ENCODE measurements at regions not wholly inside any gene's neighbourhood (a gene's known extent, or its start where the extent isn't known, plus 50 kb on each side); places are given as distances from the start of the nearest gene placed in this dataset.

DNA sequence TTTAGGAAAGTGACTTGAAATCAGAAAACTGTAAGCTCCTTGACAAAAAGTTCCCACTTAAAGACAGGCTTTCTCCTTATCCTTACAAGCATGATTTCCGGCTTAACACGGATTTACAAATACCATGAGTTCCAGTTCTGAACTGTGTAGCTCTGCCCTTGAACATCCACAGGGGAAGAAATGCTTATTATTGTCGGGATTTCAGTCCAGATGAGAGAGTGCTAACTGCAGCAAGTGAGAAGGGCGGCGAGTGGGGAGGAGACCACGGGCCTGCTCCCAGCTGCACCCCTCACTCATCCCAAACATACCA lies 73.1 kb downstream of the LRRC30 start:
- DNase-seq (ENCODE audit: low read depth) = no peak
- TF ChIP-seq, protein P1, sequence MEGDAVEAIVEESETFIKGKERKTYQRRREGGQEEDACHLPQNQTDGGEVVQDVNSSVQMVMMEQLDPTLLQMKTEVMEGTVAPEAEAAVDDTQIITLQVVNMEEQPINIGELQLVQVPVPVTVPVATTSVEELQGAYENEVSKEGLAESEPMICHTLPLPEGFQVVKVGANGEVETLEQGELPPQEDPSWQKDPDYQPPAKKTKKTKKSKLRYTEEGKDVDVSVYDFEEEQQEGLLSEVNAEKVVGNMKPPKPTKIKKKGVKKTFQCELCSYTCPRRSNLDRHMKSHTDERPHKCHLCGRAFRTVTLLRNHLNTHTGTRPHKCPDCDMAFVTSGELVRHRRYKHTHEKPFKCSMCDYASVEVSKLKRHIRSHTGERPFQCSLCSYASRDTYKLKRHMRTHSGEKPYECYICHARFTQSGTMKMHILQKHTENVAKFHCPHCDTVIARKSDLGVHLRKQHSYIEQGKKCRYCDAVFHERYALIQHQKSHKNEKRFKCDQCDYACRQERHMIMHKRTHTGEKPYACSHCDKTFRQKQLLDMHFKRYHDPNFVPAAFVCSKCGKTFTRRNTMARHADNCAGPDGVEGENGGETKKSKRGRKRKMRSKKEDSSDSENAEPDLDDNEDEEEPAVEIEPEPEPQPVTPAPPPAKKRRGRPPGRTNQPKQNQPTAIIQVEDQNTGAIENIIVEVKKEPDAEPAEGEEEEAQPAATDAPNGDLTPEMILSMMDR (IDR thresholded peaks at IDR 0.05; ENCODE audit: insufficient read depth, low read length, poor library complexity, severe bottlenecking) = no peak
- H3K4me3 ChIP-seq (ENCODE audit: low read depth, low read length) = no peak overlapping the region
- H3K36me3 ChIP-seq (ENCODE audit: control insufficient read depth, insufficient read depth, low read length) = no peaks in the 10 kb centered on the region
- H3K27me3 ChIP-seq (ENCODE audit: control insufficient read depth, insufficient read depth, low read length) = no peaks in the 10 kb centered on the region

- TF ChIP-seq, protein P1 (IDR thresholded peaks at IDR 0.05; ENCODE audit: insufficient read depth, low read length, poor library complexity, severe bottlenecking) = no peak
- no peak for DNase-seq (ENCODE audit: low read depth)
- Histone ChIP-seq H3K4me3 (ENCODE audit: low read depth, low read length) (no peak overlapping the region), H3K36me3 (ENCODE audit: control insufficient read depth, insufficient read depth, low read length) (no peaks in the 10 kb centered on the region), H3K27me3 (ENCODE audit: control insufficient read depth, insufficient read depth, low read length) (no peaks in the 10 kb centered on the region)
Measured at GRCh38 chr18:7305416-7305815, 74.5 kb downstream of the LRRC30 start.

DNA sequence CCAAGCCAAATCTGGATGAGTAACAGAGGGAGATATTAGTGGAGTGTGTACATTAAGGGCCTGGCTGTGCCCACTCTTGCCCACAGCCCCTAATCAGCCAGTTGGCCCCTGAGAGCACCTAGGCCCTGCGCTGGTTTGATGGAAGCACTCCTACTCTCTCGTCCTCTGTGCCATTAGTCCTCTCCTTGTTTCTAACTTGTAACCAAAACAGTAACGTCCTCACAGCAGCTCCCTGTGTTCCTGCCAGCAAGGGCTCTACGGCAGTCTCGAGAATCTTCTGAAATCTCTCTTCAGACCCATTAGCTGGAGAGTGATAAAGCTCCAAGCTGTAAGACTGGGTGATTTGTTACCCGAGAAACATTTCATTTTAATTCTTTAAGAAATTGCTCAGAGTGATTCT lies 76.1 kb downstream of the LRRC30 start:
- TF ChIP-seq, protein P1 (IDR thresholded peaks at IDR 0.05; ENCODE audit: insufficient read depth, low read length, poor library complexity, severe bottlenecking) = no peak
- Histone ChIP-seq H3K36me3 (ENCODE audit: control insufficient read depth, insufficient read depth, low read length) (no peaks in the 10 kb centered on the region), H3K27me3 (ENCODE audit: control insufficient read depth, insufficient read depth, low read length) (no peaks in the 10 kb centered on the region), H3K4me3 (ENCODE audit: low read depth, low read length) (no peak overlapping the region)
- DNase-seq (ENCODE audit: low read depth) = no peak

DNA sequence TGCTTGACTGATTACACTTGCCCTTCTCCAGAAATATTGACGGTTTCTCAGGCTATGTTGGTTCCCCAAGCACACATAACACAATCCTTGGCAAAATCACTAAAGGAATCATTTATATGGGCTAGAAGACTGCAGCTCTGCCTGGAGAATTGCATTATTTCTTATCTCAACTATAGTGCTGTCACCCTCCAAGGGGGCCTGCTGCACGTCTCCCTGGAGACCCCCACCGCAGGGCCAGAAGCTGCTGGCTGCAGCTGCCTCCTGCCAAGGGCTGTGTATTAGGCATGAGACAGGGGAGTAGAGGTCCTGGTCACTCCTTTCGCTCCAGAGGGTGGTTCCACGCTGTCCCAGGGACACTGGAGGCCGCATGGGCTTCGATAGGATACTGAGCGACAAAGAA lies 76.6 kb downstream of the LRRC30 start:
- Histone ChIP-seq H3K27me3 (ENCODE audit: control insufficient read depth, insufficient read depth, low read length) (no peaks in the 10 kb centered on the region), H3K4me3 (ENCODE audit: low read depth, low read length) (no peak overlapping the region), H3K36me3 (ENCODE audit: control insufficient read depth, insufficient read depth, low read length) (no peaks in the 10 kb centered on the region)
- no peak for DNase-seq (ENCODE audit: low read depth)
- TF ChIP-seq, protein P1 (IDR thresholded peaks at IDR 0.05; ENCODE audit: insufficient read depth, low read length, poor library complexity, severe bottlenecking) = no peak

DNA sequence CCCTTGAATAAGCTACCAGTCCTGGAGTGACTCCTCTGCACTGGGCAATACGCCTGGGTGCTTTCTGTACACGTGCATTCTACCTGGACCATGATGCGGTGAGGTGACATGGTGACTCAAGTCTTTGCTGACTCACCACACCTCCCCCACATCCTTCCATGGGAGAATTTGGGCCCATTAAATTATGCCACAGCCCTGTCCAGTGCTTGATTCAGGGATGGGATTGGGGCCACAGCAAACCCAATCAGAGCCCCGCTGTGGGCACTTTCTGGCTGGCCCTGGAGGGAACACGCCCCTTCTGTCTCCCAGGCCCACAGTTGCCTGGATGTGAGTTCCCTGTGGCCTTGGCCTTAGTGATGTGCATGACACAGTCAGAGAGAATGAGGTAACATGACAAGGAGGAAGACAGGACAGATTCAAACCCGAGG lies 86.9 kb downstream of the LRRC30 start:
- TF ChIP-seq, protein P1 (IDR thresholded peaks at IDR 0.05; ENCODE audit: insufficient read depth, low read length, poor library complexity, severe bottlenecking) = no peak
- H3K36me3 ChIP-seq (ENCODE audit: control insufficient read depth, insufficient read depth, low read length) = no peaks in the 10 kb centered on the region
- no peaks in the 10 kb centered on the region for H3K27me3 ChIP-seq (ENCODE audit: control insufficient read depth, insufficient read depth, low read length)
- peak; percentile 53 for DNase-seq (ENCODE audit: low read depth)
- H3K4me3 ChIP-seq (ENCODE audit: low read depth, low read length) = no peak overlapping the region

GRCh38 chr18:7319161-7319560 lies 88.3 kb downstream of the LRRC30 start:
- no peaks in the 10 kb centered on the region for H3K27me3 ChIP-seq (ENCODE audit: control insufficient read depth, insufficient read depth, low read length)
- TF ChIP-seq, protein P1 (IDR thresholded peaks at IDR 0.05; ENCODE audit: insufficient read depth, low read length, poor library complexity, severe bottlenecking) = no peak
- no peak for DNase-seq (ENCODE audit: low read depth)
- no peak overlapping the region for H3K4me3 ChIP-seq (ENCODE audit: low read depth, low read length)
- H3K36me3 ChIP-seq (ENCODE audit: control insufficient read depth, insufficient read depth, low read length) = no peaks in the 10 kb centered on the region
